CD14-positive monocyte (primary cell): ENCODE measurements at regions not wholly inside any gene's neighbourhood (a gene's known extent, or its start where the extent isn't known, plus 50 kb on each side); places are given as distances from the start of the nearest gene placed in this dataset.

ENCODE experiments used
- DNase-seq, 3 donors: peaks; one replicate each; pipeline ENCODE4 v3.0.0-alpha.2; 2011 to 2022
- H2AFZ ChIP-seq: 2 replicates; pipeline ENCODE4 v1.6.0; 2012; ENCODE audit warnings: mild to moderate bottlenecking, low read depth, low read length, inconsistent platforms; ENCODE audit not compliant: insufficient read depth, poor library complexity, severe bottlenecking
- H3K27ac ChIP-seq, 2 donors: 1 replicate in 1 of 2; 2 replicates in 1 of 2; pipeline ENCODE4 v1.5.1; 2012 to 2013; ENCODE audit warnings: low read length in 2 of 2, control low read depth in 1 of 2, inconsistent platforms in 1 of 2, low read depth in 1 of 2, mild to moderate bottlenecking in 1 of 2
- H3K27me3 ChIP-seq, 2 donors: one replicate each; pipeline versions ENCODE4 v1.6.0 to v1.6.1; 2011 to 2013; ENCODE audit warnings: low read length in 2 of 2; ENCODE audit not compliant: control insufficient read depth in 2 of 2, insufficient read depth in 2 of 2
- H3K36me3 ChIP-seq, 2 donors: replicated peaks in 1 of 2; 1 replicate in 1 of 2; 2 replicates in 1 of 2; pipeline versions ENCODE4 v1.5.1 to v1.6.1; 2012 to 2013; ENCODE audit warnings: low read length in 2 of 2, control low read depth in 1 of 2, inconsistent platforms in 1 of 2, mild to moderate bottlenecking in 1 of 2; ENCODE audit not compliant: insufficient read depth in 2 of 2, control insufficient read depth in 1 of 2
- H3K4me1 ChIP-seq, 2 donors: 1 replicate in 1 of 2; 2 replicates in 1 of 2; pipeline versions ENCODE4 v1.5.1 to v1.6.1; 2012 to 2013; ENCODE audit warnings: low read length in 2 of 2, control low read depth in 1 of 2, inconsistent platforms in 1 of 2, mild to moderate bottlenecking in 1 of 2, moderate library complexity in 1 of 2; ENCODE audit not compliant: insufficient read depth in 2 of 2, control insufficient read depth in 1 of 2
- H3K4me2 ChIP-seq: replicated peaks from 2 replicates; pipeline ENCODE3; 2012; ENCODE audit warnings: low read length, moderate library complexity, mild to moderate bottlenecking; ENCODE audit not compliant: poor library complexity, severe bottlenecking; ENCODE audit errors: extremely low read depth
- H3K4me3 ChIP-seq, 3 experiments: fragments of 200-600 bp in 1 of 3; sonication (generic) in 1 of 3; replicated peaks in 1 of 3; 1 replicate in 2 of 3; 2 replicates in 1 of 3; pipeline ENCODE4 v1.5.1; 2011 to 2013; ENCODE audit warnings: low read length in 3 of 3, mild to moderate bottlenecking in 3 of 3, control low read depth in 2 of 3, low read depth in 2 of 3, inconsistent platforms in 1 of 3, moderate library complexity in 1 of 3
- H3K79me2 ChIP-seq: 2 replicates; pipeline ENCODE4 v1.6.0; 2012; ENCODE audit warnings: mild to moderate bottlenecking, control low read depth, inconsistent platforms, low read length, moderate library complexity; ENCODE audit not compliant: insufficient read depth
- H3K9ac ChIP-seq: 2 replicates; pipeline ENCODE4 v1.6.0; 2017; ENCODE audit warnings: low read length, mild to moderate bottlenecking; ENCODE audit not compliant: insufficient read depth, poor library complexity, severe bottlenecking
- H3K9me3 ChIP-seq, 2 donors: replicated peaks in 1 of 2; 1 replicate in 1 of 2; 2 replicates in 1 of 2; pipeline versions ENCODE4 v1.5.1 to v1.6.1; 2012 to 2013; ENCODE audit warnings: low read length in 2 of 2, control low read depth in 1 of 2; ENCODE audit not compliant: control insufficient read depth in 1 of 2, insufficient read depth in 1 of 2
- H4K20me1 ChIP-seq: 2 replicates; pipeline ENCODE4 v1.6.0; 2012; ENCODE audit warnings: mild to moderate bottlenecking, low read length, control low read depth, moderate library complexity; ENCODE audit not compliant: insufficient read depth
- H3K27ac Mint-ChIP-seq, 7 donors: one replicate each; pipeline ENCODE4 v1.8.0; 2020; ENCODE audit warnings: mild to moderate bottlenecking in 7 of 7, mixed read lengths in 7 of 7, moderate library complexity in 6 of 7, inconsistent platforms in 2 of 7
- H3K27me3 Mint-ChIP-seq, 3 donors: one replicate each; pipeline ENCODE4 v1.8.0; 2021 to 2022; ENCODE audit warnings: low read depth in 3 of 3, mild to moderate bottlenecking in 3 of 3, mixed read lengths in 3 of 3, moderate library complexity in 3 of 3, inconsistent platforms in 1 of 3
- H3K36me3 Mint-ChIP-seq, 2 donors: one replicate each; pipeline ENCODE4 v1.8.0; 2020; ENCODE audit warnings: mixed read lengths in 2 of 2, inconsistent platforms in 1 of 2, mild to moderate bottlenecking in 1 of 2
- H3K4me1 Mint-ChIP-seq: one replicate; pipeline ENCODE4 v1.8.0; 2020; ENCODE audit warnings: mild to moderate bottlenecking, mixed read lengths
- H3K4me3 Mint-ChIP-seq, 2 donors: one replicate each; pipeline ENCODE4 v1.8.0; 2020; ENCODE audit warnings: mild to moderate bottlenecking in 2 of 2, mixed read lengths in 2 of 2, moderate library complexity in 1 of 2
- H3K9me3 Mint-ChIP-seq, 7 donors: one replicate each; pipeline ENCODE4 v1.8.0; 2020 to 2022; ENCODE audit warnings: mixed read lengths in 7 of 7, mild to moderate bottlenecking in 6 of 7, moderate library complexity in 6 of 7, inconsistent platforms in 2 of 7
- CTCF ChIP-seq: fragments of 200-600 bp; IDR thresholded peaks from one replicate; pipeline ENCODE4 v1.8.0; 2022; ENCODE audit warnings: antibody characterized with exemption, mild to moderate bottlenecking
- WGBS: methylation state at CpG from one replicate; pipeline ENCODE4 v1.1.5; 2013; ENCODE audit warnings: missing lambda C conversion rate; ENCODE audit not compliant: insufficient coverage; 5-methylcytosine and 5-hydroxymethylcytosine counted together
- intact Hi-C, 2 donors: fragments of 100-400 bp; cut with micrococcal nuclease; formaldehyde crosslinking; loops; one replicate each; pipeline versions ENCODE4 v1.15.0 to v1.15.1; 2023

- no peaks in the 10 kb centered on the region for H3K36me3 Mint-ChIP-seq
- Histone ChIP-seq H3K4me3 (no peak overlapping the region), H3K79me2 (no peaks in the 10 kb centered on the region), H3K4me1 (no peaks in the 10 kb centered on the region), H3K27me3 (no peaks in the 10 kb centered on the region), H2AFZ (no peak overlapping the region), H3K4me2 (no peak overlapping the region), H3K9ac (no peak overlapping the region), H3K9me3 (no peaks in the 10 kb centered on the region), H3K36me3 (no peaks in the 10 kb centered on the region), H4K20me1 (no peaks in the 10 kb centered on the region), H3K27ac (no peak overlapping the region)
- H3K27me3 Mint-ChIP-seq: no peaks in the 10 kb centered on the region
- no CpG with 5 or more reads among the region's 2 CpGs for whole genome bisulfite sequencing
- no peak overlapping the region for H3K27ac Mint-ChIP-seq
- no peak for DNase-seq
- no peak overlapping the region for H3K4me3 Mint-ChIP-seq
- no peak for TF ChIP-seq CTCF
- no peaks in the 10 kb centered on the region for H3K9me3 Mint-ChIP-seq
- no peaks in the 10 kb centered on the region for H3K4me1 Mint-ChIP-seq
- intact Hi-C loops: no loop called here
These were observed 1249.8 kb downstream of the RAPGEF2 start for GRCh38 chr4:160352637-160353036.

- no peak overlapping the region for H3K4me2 ChIP-seq
- WGBS: 82% methylated on average over 3 of the region's 5 CpGs
- no peak overlapping the region for H3K9ac ChIP-seq
- H4K20me1 ChIP-seq: no peaks in the 10 kb centered on the region
- H3K4me1 Mint-ChIP-seq: no peaks in the 10 kb centered on the region
- H3K9me3 ChIP-seq: no peaks in the 10 kb centered on the region
- no peaks in the 10 kb centered on the region for H3K9me3 Mint-ChIP-seq
- no peak for DNase-seq
- H3K4me1 ChIP-seq: no peaks in the 10 kb centered on the region
- H3K36me3 Mint-ChIP-seq: no peaks in the 10 kb centered on the region
- H2AFZ ChIP-seq: no peak overlapping the region
- no peak overlapping the region for H3K4me3 ChIP-seq
- no peaks in the 10 kb centered on the region for H3K27me3 ChIP-seq
- no peak overlapping the region for H3K4me3 Mint-ChIP-seq
- intact Hi-C loops: no loop called here
- no peaks in the 10 kb centered on the region for H3K79me2 ChIP-seq
- no peak for TF ChIP-seq CTCF
- H3K36me3 ChIP-seq: no peaks in the 10 kb centered on the region
- H3K27ac ChIP-seq: no peak overlapping the region
- no peak overlapping the region for H3K27ac Mint-ChIP-seq
- no peaks in the 10 kb centered on the region for H3K27me3 Mint-ChIP-seq
These were observed 1250.7 kb downstream of the RAPGEF2 start for GRCh38 chr4:160353548-160353947.
